Heart left ventricle (tissue), 13 donors: ENCODE measurements at regions not wholly inside any gene's neighbourhood (a gene's known extent, or its start where the extent isn't known, plus 50 kb on each side); places are given as distances from the start of the nearest gene placed in this dataset.

Source experiments
- POLR2A ChIP-seq, 2 donors: fragments of 450-650 bp; IDR thresholded peaks; one replicate each; pipeline ENCODE4 v1.6.1; 2017; ENCODE audit warnings: antibody characterized with exemption in 2 of 2, mild to moderate bottlenecking in 2 of 2, moderate library complexity in 2 of 2
- TF ChIP-seq, protein P1 (sequence below), 12 donors: fragments of 200-600 bp; sonication (generic) in 4 of 12; IDR thresholded peaks; one replicate each; pipeline versions ENCODE4 v1.5.0 to v1.8.0; 2018 to 2022; ENCODE audit warnings: antibody characterized with exemption in 12 of 12, mild to moderate bottlenecking in 5 of 12
- donor health status: ischemic (EF 13 %, LVEDD 7.1; RV severe dilation, severe dysfunction).
- donor health status: DM: no; HTN: yes; CAD: no.
- donor health status: DM: no; HTN: no; CAD: no.
- donor health status: ischemic (EF 25% LVEDD 6.9; RV normal size, moderate dysfunction).
- donor health status: ischemic (EF 25% LVEDD 5.7; RV mildly dilated, moderate dysfunction).
- donor health status: ischemic (EF 35%, LVEDD 5.7; RV mildly dilated, moderate dysfunction).
- donor health status: nonischemic (EF 11% LVEDD 7.7; RV severe dilation, severe dysfunction).
- donor health status: DM: yes; HTN: yes; CAD: no.
- donor health status: PGD.
- donor health status: ischemic (EF 29% LVEDD 5.4; RV normal size, mild dysfunction).
- donor health status: nonischemic (EF 23%, LVEDD 6.1; RV moderate dilation, normal function).

DNA sequence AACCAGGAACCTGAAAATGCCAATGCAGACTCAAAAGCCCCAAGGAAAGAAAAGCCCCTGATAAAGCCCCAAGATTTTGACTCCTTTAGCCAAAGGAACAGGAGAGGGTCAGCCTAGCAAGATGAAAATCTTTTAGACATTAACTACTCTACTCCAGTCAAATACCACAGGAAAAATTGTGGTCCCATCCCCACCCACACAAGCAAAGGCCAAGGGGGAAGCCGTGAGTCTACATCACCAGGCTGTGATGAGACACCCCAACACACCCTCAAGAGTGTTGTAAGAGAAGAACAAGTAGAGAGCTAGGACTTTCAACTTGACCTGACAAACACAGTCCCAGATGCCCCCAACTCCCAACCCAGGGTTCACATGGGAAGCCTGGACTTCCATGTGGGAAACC lies 192.8 kb upstream of the NR5A2 start:
- TF ChIP-seq, protein P1, sequence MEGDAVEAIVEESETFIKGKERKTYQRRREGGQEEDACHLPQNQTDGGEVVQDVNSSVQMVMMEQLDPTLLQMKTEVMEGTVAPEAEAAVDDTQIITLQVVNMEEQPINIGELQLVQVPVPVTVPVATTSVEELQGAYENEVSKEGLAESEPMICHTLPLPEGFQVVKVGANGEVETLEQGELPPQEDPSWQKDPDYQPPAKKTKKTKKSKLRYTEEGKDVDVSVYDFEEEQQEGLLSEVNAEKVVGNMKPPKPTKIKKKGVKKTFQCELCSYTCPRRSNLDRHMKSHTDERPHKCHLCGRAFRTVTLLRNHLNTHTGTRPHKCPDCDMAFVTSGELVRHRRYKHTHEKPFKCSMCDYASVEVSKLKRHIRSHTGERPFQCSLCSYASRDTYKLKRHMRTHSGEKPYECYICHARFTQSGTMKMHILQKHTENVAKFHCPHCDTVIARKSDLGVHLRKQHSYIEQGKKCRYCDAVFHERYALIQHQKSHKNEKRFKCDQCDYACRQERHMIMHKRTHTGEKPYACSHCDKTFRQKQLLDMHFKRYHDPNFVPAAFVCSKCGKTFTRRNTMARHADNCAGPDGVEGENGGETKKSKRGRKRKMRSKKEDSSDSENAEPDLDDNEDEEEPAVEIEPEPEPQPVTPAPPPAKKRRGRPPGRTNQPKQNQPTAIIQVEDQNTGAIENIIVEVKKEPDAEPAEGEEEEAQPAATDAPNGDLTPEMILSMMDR (IDR thresholded peaks at IDR 0.05) = no peak
- TF ChIP-seq POLR2A (IDR thresholded peaks at IDR 0.05) = no peak
